ENCODE measurements at regions not wholly inside any gene's neighbourhood (a gene's known extent, or its start where the extent isn't known, plus 50 kb on each side); places are given as distances from the start of the nearest gene placed in this dataset.
"Not testable (repeated sequence)": the region's sequence is repeated elsewhere in the genome, so short reads cannot be mapped to it uniquely, and the experiment has no call there.

GRCh38 chr2:183456177-183456576 lies 331.9 kb downstream of the NUP35 start:
- Mint-ChIP-seq H3K4me1 (no peaks in the 10 kb centered on the region), H3K9me3 (peaks cover 6 to 9% of the 10 kb centered on the region in 2 donors), H3K27me3 (no peaks in the 10 kb centered on the region), H3K36me3 (no peaks in the 10 kb centered on the region), H3K4me3 (no peak overlapping the region), H3K27ac (no peak overlapping the region)
- ATAC-seq (replicated peaks), result no peak
- DNase-seq, result no peak

- no peaks in the 10 kb centered on the region for H3K4me1 Mint-ChIP-seq
- H3K27me3 Mint-ChIP-seq, result no peaks in the 10 kb centered on the region
- H3K36me3 Mint-ChIP-seq, result no peaks in the 10 kb centered on the region
- DNase-seq, result no peak
- H3K4me3 Mint-ChIP-seq, result no peak overlapping the region
- peaks cover 5 to 7% of the 10 kb centered on the region in 2 donors for H3K9me3 Mint-ChIP-seq
- no peak overlapping the region for H3K27ac Mint-ChIP-seq
- ATAC-seq (replicated peaks), result no peak
Observed at GRCh38 chr2:183458460-183458859, 334.2 kb downstream of the NUP35 start.

- no peaks in the 10 kb centered on the region for H3K27me3 Mint-ChIP-seq
- H3K36me3 Mint-ChIP-seq, result no peaks in the 10 kb centered on the region
- H3K4me3 Mint-ChIP-seq, result no peak overlapping the region
- DNase-seq, result no peak
- no peak overlapping the region for H3K27ac Mint-ChIP-seq
- H3K4me1 Mint-ChIP-seq, result no peaks in the 10 kb centered on the region
- peaks cover 5 to 7% of the 10 kb centered on the region in 2 donors for H3K9me3 Mint-ChIP-seq
- no peak for ATAC-seq (replicated peaks)
Observed at GRCh38 chr2:183459466-183459865, 335.2 kb downstream of the NUP35 start.

GRCh38 chr2:183463821-183464220 lies 339.6 kb downstream of the NUP35 start:
- Mint-ChIP-seq H3K27me3 (no peaks in the 10 kb centered on the region), H3K9me3 (peaks cover 6 to 8% of the 10 kb centered on the region in 2 donors), H3K27ac (no peak overlapping the region), H3K4me1 (no peaks in the 10 kb centered on the region), H3K4me3 (no peak overlapping the region), H3K36me3 (no peaks in the 10 kb centered on the region)
- ATAC-seq (replicated peaks) (no peak), DNase-seq (no peak)

- H3K27ac Mint-ChIP-seq, result no peak overlapping the region
- H3K4me1 Mint-ChIP-seq, result no peaks in the 10 kb centered on the region
- no peaks in the 10 kb centered on the region for H3K27me3 Mint-ChIP-seq
- no peak overlapping the region for H3K4me3 Mint-ChIP-seq
- peaks cover 12 to 13% of the 10 kb centered on the region in 2 donors for H3K9me3 Mint-ChIP-seq
- no peak for DNase-seq
- no peaks in the 10 kb centered on the region for H3K36me3 Mint-ChIP-seq
- no peak for ATAC-seq (replicated peaks)
Observed at GRCh38 chr2:183465048-183465447, 340.8 kb downstream of the NUP35 start.

GRCh38 chr2:183474912-183475695 lies 350.9 kb downstream of the NUP35 start:
- Mint-ChIP-seq H3K9me3 (peaks cover 6 to 11% of the 10 kb centered on the region in 2 donors), H3K27me3 (no peaks in the 10 kb centered on the region), H3K36me3 (peaks cover 4% of the 10 kb centered on the region in 2 donors), H3K4me3 (no peak overlapping the region), H3K4me1 (no peaks in the 10 kb centered on the region), H3K27ac (no peak overlapping the region)
- DNase-seq (no peak), ATAC-seq (replicated peaks) (no peak)

- Mint-ChIP-seq H3K27ac (no peak overlapping the region), H3K9me3 (peaks cover 0 to under 1% of the 10 kb centered on the region in 2 donors), H3K36me3 (no peaks in the 10 kb centered on the region), H3K4me3 (no peak overlapping the region), H3K27me3 (no peaks in the 10 kb centered on the region), H3K4me1 (no peaks in the 10 kb centered on the region)
- DNase-seq (no peak), ATAC-seq (replicated peaks) (no peak)
Observed at GRCh38 chr2:183476490-183476889, 352.2 kb downstream of the NUP35 start.

- no peaks in the 10 kb centered on the region for H3K4me1 Mint-ChIP-seq
- no peak overlapping the region for H3K27ac Mint-ChIP-seq
- H3K9me3 Mint-ChIP-seq, result no peaks in the 10 kb centered on the region
- H3K27me3 Mint-ChIP-seq, result no peaks in the 10 kb centered on the region
- DNase-seq (no peak), ATAC-seq (replicated peaks) (no peak)
- H3K4me3 Mint-ChIP-seq, result no peak overlapping the region
- no peaks in the 10 kb centered on the region for H3K36me3 Mint-ChIP-seq
Observed at GRCh38 chr2:183477296-183477695, 353.1 kb downstream of the NUP35 start.

- H3K4me1 Mint-ChIP-seq, H3K9me3 Mint-ChIP-seq, H3K27me3 Mint-ChIP-seq: not testable (repeated sequence)
Observed at GRCh38 chr2:183478941-183479595, 354.8 kb downstream of the NUP35 start.

GRCh38 chr2:183487326-183487725 lies 363.1 kb downstream of the NUP35 start:
- DNase-seq, result no peak
- Mint-ChIP-seq H3K27me3 (no peaks in the 10 kb centered on the region), H3K4me1 (no peaks in the 10 kb centered on the region), H3K4me3 (no peak overlapping the region), H3K27ac (no peak overlapping the region), H3K36me3 (no peaks in the 10 kb centered on the region), H3K9me3 (peaks cover 3 to 6% of the 10 kb centered on the region in 2 donors)
- no peak for ATAC-seq (replicated peaks)

More at GRCh38 chr2:183478941-183479595, 354.8 kb downstream of the NUP35 start:
- not testable (repeated sequence) for ATAC-seq (replicated peaks); H3K27ac Mint-ChIP-seq; DNase-seq; H3K4me3 Mint-ChIP-seq; H3K36me3 Mint-ChIP-seq

GRCh38 chr2:183488421-183488820 lies 364.2 kb downstream of the NUP35 start:
- no peak overlapping the region for H3K27ac Mint-ChIP-seq
- no peak for DNase-seq
- no peaks in the 10 kb centered on the region for H3K27me3 Mint-ChIP-seq
- peaks cover 0 to 6% of the 10 kb centered on the region in 2 donors for H3K9me3 Mint-ChIP-seq
- H3K36me3 Mint-ChIP-seq, result no peaks in the 10 kb centered on the region
- ATAC-seq (replicated peaks), result no peak
- no peak overlapping the region for H3K4me3 Mint-ChIP-seq
- no peaks in the 10 kb centered on the region for H3K4me1 Mint-ChIP-seq

GRCh38 chr2:183490489-183490888 lies 366.2 kb downstream of the NUP35 start:
- Mint-ChIP-seq H3K4me1 (no peaks in the 10 kb centered on the region), H3K4me3 (no peak overlapping the region), H3K27me3 (no peaks in the 10 kb centered on the region), H3K27ac (no peak overlapping the region), H3K9me3 (peaks cover 0 to 6% of the 10 kb centered on the region in 2 donors), H3K36me3 (no peaks in the 10 kb centered on the region)
- DNase-seq, result no peak
- no peak for ATAC-seq (replicated peaks)

GRCh38 chr2:183490914-183491313 lies 366.7 kb downstream of the NUP35 start:
- no peaks in the 10 kb centered on the region for H3K36me3 Mint-ChIP-seq
- H3K4me1 Mint-ChIP-seq, result no peaks in the 10 kb centered on the region
- H3K27me3 Mint-ChIP-seq, result no peaks in the 10 kb centered on the region
- no peak for DNase-seq
- no peak overlapping the region for H3K4me3 Mint-ChIP-seq
- no peak for ATAC-seq (replicated peaks)
- H3K9me3 Mint-ChIP-seq, result peaks cover 0 to 6% of the 10 kb centered on the region in 2 donors
- H3K27ac Mint-ChIP-seq, result no peak overlapping the region

- DNase-seq, result no peak
- Mint-ChIP-seq H3K27ac (no peak overlapping the region), H3K36me3 (no peaks in the 10 kb centered on the region)
Observed at GRCh38 chr2:183493040-183493439, 368.8 kb downstream of the NUP35 start.

GRCh38 chr2:183495079-183495478 lies 370.8 kb downstream of the NUP35 start:
- Mint-ChIP-seq H3K27ac (no peak overlapping the region), H3K9me3 (peaks cover 0 to 6% of the 10 kb centered on the region in 2 donors), H3K36me3 (no peaks in the 10 kb centered on the region), H3K4me3 (no peak overlapping the region), H3K27me3 (no peaks in the 10 kb centered on the region), H3K4me1 (no peaks in the 10 kb centered on the region)
- no peak for DNase-seq
- ATAC-seq (replicated peaks), result no peak

More at GRCh38 chr2:183493040-183493439, 368.8 kb downstream of the NUP35 start:
- peaks cover 0 to 6% of the 10 kb centered on the region in 2 donors for H3K9me3 Mint-ChIP-seq
- H3K4me1 Mint-ChIP-seq, result no peaks in the 10 kb centered on the region
- H3K4me3 Mint-ChIP-seq, result no peak overlapping the region
- ATAC-seq (replicated peaks), result no peak
- no peaks in the 10 kb centered on the region for H3K27me3 Mint-ChIP-seq
